ENCODE measurements at regions not wholly inside any gene's neighbourhood (a gene's known extent, or its start where the extent isn't known, plus 50 kb on each side); places are given as distances from the start of the nearest gene placed in this dataset.

- H3K27ac ChIP-seq: no peak overlapping the region
- DNase-seq: no peak
- TF ChIP-seq POLR2A (IDR thresholded peaks at IDR 0.05): no peak
- no peak for TF ChIP-seq CTCF (IDR thresholded peaks at IDR 0.05 in 8 of 11, conservative IDR thresholded peaks at IDR 0.05 in 3 of 11)
- no peak for TF ChIP-seq POLR2AphosphoS5 (IDR thresholded peaks at IDR 0.05)
- H3K9me3 ChIP-seq: peaks cover 0 to 12% (median 0%) of the 10 kb centered on the region in 8 donors
- H3K4me3 ChIP-seq: no peak overlapping the region
- no peaks in the 10 kb centered on the region for H3K36me3 ChIP-seq
- H3K27me3 ChIP-seq (replicated peaks in 1 of 7): no peaks in the 10 kb centered on the region
- H3K4me1 ChIP-seq: no peaks in the 10 kb centered on the region
- intact Hi-C loops (cut with DNase I; ENCODE audit: low total_unique reads): no loop called here
- 76 to 96% (median 87%) methylated on average over 3 of the region's 3 CpGs for WGBS, 5 donors
These were observed 256.8 kb upstream of the STS start for GRCh38 chrX:6890544-6891261.

GRCh38 chrX:6885909-6886308, 261.6 kb upstream of the STS start:
- Histone ChIP-seq H3K27ac (no peak overlapping the region), H3K4me3 (no peak overlapping the region), H3K36me3 (no peaks in the 10 kb centered on the region), H3K27me3 (replicated peaks in 1 of 7) (no peaks in the 10 kb centered on the region), H3K9me3 (no peaks in the 10 kb centered on the region), H3K4me1 (no peaks in the 10 kb centered on the region)
- no peak for TF ChIP-seq POLR2A (IDR thresholded peaks at IDR 0.05)
- whole genome bisulfite sequencing, 5 donors: 67 to 90% (median 85%) methylated on average over 2 of the region's 2 CpGs
- DNase-seq: no peak
- intact Hi-C loops (cut with DNase I; ENCODE audit: low total_unique reads): no loop called here

GRCh38 chrX:6885396-6885795, 262.1 kb upstream of the STS start:
- Histone ChIP-seq H3K36me3 (no peaks in the 10 kb centered on the region), H3K27me3 (replicated peaks in 1 of 7) (no peaks in the 10 kb centered on the region), H3K4me1 (no peaks in the 10 kb centered on the region), H3K27ac (no peak overlapping the region), H3K9me3 (no peaks in the 10 kb centered on the region), H3K4me3 (no peak overlapping the region)
- DNase-seq: no peak
- TF ChIP-seq CTCF (IDR thresholded peaks at IDR 0.05 in 8 of 11, conservative IDR thresholded peaks at IDR 0.05 in 3 of 11) (no peak), POLR2AphosphoS5 (IDR thresholded peaks at IDR 0.05) (no peak), POLR2A (IDR thresholded peaks at IDR 0.05) (no peak)
- intact Hi-C loops (cut with DNase I; ENCODE audit: low total_unique reads): no loop called here
- WGBS, 5 donors: 44 to 96% (median 81%) methylated on average over 2 of the region's 2 CpGs

- intact Hi-C loops (cut with DNase I; ENCODE audit: low total_unique reads): no loop called here
- DNase-seq: no peak
- Histone ChIP-seq H3K4me3 (no peak overlapping the region), H3K4me1 (no peaks in the 10 kb centered on the region), H3K27me3 (replicated peaks in 1 of 7) (no peaks in the 10 kb centered on the region), H3K36me3 (no peaks in the 10 kb centered on the region), H3K9me3 (peaks cover 0 to 26% (median 8%) of the 10 kb centered on the region in 8 donors), H3K27ac (no peak overlapping the region)
- TF ChIP-seq POLR2AphosphoS5 (IDR thresholded peaks at IDR 0.05) (no peak), POLR2A (IDR thresholded peaks at IDR 0.05) (no peak), CTCF (IDR thresholded peaks at IDR 0.05 in 8 of 11, conservative IDR thresholded peaks at IDR 0.05 in 3 of 11) (no peak)
- WGBS, 5 donors: 81 to 90% (median 84%) methylated on average over 5 of the region's 5 CpGs
These were observed 286.1 kb upstream of the STS start for GRCh38 chrX:6861456-6861855.
